ENCODE measurements at regions not wholly inside any gene's neighbourhood (a gene's known extent, or its start where the extent isn't known, plus 50 kb on each side); places are given as distances from the start of the nearest gene placed in this dataset.

DNA sequence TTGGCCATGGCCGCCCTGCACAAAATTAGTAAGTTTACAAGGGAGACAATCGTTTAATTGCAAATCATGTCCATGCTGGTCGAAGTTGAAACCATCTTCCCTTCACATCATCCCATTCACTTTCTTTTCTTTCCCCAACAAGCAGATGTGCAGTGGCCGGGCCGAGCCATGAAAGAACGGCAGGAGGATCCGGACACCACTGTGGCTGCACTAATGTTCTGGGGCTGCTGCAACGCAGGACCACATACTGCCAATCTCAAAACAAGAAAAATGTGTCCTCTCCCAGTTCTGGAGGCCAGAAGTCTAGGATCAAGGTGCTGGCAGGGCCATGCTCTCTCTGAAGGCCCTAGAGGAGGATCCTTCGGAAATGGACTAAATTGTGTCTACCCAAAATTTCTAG, 227.4 kb upstream of the MYT1L start:
- DNase-seq = no peak

DNA sequence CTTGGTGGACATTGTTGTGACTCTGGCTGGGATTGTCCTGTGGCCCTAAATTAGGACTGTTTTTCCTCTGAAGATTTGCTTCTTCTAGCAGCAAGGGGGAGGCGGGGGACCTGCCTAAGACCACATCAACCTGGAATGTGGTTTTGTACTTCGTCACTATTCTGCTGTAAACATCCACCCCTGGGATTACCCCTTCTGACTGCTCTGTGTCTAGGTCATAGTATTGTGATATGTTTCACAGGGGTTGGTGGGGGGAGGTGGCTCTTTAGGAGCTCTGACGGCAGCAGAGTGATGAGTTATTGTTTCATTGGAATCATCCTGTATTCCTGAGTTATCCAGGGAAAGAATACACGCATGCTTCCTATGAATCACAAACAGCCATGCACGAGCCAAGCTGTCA, 226.4 kb upstream of the MYT1L start:
- DNase-seq = no peak

- DNase-seq = no peak
Observed at GRCh38 chr2:2550856-2551255, 219.8 kb upstream of the MYT1L start.

- DNase-seq = no peak
Observed at GRCh38 chr2:2547911-2548310, 216.8 kb upstream of the MYT1L start.

- DNase-seq = no peak
Observed at GRCh38 chr2:2547451-2547850, 216.4 kb upstream of the MYT1L start.

GRCh38 chr2:2546046-2546445, 215.0 kb upstream of the MYT1L start:
- DNase-seq = no peak

DNA sequence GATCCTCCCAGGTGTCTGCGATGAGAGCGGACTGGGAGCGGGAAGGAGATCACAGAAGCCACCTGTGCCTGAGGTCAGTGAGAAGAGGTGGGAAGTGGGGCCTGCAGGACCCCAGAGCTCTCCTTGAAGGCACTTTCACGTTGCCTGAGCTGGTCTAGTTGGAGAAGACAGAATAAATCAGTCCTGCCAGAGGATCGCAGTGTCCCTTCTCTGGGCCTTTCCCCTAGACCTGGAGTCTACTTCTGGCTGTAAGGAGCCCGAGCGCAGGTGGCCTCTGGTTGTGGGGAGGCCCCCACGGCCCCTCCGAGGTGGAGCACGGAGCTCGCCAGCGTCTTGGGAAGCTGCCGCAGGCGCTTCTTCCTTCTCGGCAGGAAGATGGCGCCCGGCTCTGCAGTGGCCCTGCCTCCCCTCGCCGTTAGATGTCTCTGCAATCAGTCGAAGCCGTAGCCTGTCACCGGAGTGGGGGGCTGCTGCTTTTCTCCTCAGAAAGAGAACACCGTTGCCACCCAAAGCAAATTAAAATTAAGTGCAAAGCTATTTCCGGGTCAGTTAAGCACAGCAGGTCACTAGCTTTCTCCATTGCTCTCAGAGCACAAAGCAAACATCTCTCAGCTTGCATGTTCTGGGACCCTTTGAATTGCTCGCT, 212.0 kb upstream of the MYT1L start:
- peak; percentile 51 for DNase-seq

DNA sequence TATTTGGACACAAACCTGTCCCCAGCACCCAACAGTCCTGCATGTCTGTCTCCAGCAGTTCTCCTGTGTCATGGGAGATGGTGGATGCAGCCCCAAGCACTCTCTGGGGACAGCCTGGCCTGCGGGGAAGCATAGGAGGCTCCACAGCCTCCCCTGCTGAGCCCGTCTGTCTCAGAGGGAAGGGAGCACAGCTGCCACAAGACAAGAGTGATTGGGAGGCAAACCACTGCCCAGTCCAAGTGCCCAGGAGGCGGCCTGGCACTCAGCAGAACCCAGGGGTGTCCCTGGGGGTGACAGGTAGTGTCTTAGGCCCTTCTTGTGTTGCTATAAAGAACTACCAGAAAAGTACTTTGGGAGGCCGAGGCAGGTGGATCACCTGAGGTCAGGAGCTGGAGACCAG, 211.2 kb upstream of the MYT1L start:
- DNase-seq = no peak

- DNase-seq = no peak
Observed at GRCh38 chr2:2540406-2540805, 209.3 kb upstream of the MYT1L start.

GRCh38 chr2:2536416-2537056, 205.5 kb upstream of the MYT1L start:
- DNase-seq = no peak

DNA sequence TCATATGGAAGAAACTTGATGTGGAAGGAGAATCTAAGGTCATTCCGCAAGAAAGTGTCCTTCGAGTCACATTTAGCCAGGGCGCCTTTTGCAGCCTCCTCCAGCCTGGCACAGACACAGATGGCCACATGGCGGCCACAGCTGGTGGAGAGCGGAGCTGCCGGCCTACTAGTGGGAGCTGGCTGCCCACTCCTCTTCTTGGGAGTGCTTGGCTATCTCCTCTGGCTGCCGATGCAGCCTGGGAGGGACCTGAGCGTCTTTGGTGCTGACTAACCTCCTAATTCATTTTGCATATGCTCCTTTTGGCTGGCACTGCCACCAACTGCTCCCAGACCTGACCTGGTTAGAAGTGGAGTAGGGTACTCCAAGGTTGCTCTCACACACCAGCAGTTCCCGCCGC, 199.3 kb upstream of the MYT1L start:
- DNase-seq = no peak

DNA sequence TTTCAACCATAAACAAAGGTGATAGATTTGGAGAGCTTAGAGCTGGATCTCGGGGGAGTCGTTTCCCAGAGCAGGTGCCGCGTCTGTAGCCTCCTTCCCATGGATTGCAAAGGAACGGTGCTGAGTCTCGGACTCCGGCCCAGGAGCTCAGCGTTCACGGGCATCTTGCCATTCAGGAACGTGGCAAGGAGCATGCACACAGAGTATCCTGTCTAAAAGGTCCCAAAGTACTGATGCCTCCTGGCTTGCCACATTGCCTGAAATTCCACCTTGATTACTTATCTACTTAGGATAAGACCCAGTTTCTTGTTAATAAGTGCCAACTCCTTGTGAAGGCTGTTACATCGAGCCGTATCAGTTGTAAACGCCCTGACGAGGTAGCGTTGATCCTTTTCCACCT, 197.8 kb upstream of the MYT1L start:
- DNase-seq = no peak

DNA sequence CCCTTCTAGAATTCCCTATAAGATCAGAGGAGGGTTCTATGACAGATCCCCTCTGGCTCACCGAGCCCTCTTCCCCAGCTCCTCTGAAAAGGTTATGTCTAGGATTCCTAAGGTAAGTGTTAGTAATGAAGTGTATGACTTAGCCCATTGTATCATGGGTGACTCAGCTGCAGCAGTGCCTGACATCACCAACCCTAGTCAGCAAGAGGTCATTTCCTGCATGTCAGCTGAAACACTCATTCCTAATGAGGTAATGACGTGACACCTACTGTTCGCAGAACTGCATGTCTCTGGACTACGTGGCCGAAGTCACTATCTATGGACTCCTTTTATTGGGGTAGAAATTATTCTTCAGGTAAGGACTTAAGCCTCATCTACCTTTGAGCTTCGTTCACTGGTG, 196.1 kb upstream of the MYT1L start:
- no peak for DNase-seq

DNA sequence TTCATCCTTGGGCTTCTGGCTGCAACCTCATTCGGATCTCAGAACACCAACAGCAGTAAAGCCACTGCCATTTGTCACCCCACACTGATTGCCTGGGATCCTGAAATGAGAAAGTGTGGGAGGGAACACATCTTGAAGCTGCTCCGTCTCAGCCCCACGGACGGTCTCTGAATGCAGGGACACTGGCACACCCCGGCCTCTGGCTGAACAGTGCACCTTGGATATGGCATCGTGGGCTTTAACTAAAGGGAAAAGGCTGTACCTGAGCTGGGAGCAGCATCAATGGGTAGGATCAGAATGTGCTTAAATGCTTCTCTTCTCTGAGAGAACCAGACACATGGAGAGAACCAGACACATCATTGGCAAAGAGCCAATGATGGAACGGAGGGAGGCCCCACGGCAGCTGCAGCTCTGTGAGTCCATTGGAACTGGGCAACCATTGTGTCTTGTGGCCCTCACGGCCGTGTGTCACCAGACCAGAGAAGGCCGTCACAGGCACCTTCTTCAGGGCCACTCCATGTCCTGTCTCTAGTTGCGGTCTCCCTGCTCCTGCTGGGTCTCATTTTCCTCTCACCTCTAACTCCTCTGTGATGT, 193.4 kb upstream of the MYT1L start:
- no peak for DNase-seq

DNA sequence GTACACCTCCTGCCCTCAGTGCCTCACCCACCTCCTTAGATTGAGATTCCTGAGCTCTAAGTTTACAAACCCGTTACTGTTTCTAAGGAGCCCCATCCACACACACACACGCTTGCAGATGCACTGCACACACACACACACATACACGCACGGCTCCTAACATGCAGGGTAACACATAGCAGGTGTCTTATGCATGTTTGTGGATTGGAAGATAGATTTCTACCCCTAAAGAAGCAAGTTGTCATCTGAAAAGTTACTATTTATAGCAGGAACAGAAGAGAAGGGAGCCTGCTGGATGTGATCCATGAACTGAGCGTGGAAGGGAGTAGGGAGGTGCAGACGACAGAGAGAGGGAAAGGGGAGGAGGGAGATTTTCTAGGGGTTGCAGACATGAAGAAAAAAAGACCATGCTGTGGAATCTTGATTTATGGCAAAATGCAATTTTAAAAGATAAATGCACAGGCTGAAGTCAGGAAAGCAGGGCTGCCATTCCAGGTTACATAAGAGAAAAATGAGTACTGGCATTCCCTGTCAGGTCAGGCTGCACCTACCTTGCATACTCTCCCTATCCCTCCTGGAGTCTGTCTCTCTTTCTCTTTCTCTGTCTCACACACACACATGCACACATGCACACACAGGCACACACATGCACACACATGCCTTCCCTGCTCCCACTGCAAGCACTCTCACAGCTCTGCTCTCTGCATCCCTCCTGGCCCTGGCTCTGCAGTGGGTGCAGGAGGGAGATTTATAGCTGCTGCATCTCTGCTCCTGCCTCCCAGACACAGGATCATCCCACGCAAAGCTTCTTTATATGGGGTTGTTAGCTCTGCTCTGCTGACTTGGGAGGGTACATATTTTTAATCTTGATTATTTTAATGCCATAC, 192.6 kb upstream of the MYT1L start:
- no peak for DNase-seq

DNA sequence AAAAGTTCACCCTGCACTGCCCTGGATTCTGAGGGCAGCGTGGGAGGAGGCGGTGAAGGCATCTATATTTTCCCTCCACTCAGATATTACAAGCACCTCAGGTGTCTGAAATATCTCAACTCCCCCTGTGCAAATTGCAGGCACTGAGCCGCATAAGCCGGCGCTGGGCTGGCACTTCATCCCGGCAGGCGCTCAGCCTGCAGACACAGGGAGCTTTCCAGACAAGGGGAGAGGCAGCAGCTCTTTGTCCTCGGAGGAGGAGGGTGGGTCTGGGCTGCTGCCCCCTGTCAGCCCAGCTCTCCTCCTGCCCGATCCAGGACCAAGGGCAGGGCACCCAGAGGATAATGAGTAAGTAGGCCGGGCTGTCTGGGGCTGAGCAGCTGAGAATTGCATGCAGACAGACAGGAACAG, 189.3 kb upstream of the MYT1L start:
- no peak for DNase-seq

DNA sequence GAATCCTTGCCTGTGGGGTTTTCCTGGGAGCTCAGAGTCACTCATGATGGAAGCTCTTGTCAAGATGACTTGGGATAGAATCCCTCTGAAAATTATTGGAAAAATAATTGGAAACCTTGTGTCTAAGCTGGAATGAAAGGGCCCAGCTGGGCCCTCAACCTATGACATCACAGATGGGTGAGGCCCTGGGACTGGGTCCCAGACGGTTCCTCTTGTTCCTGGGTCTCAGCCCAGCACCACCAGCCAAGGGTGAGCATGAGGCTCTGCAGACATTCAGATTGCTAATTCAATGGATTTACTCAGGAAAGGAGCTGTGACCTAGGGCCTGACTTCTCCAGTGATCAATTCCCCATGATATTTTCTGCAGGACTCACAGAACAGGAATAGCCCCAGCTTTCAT, 188.3 kb upstream of the MYT1L start:
- DNase-seq = no peak

- DNase-seq = no peak
Observed at GRCh38 chr2:2517399-2517798, 186.3 kb upstream of the MYT1L start.

DNA sequence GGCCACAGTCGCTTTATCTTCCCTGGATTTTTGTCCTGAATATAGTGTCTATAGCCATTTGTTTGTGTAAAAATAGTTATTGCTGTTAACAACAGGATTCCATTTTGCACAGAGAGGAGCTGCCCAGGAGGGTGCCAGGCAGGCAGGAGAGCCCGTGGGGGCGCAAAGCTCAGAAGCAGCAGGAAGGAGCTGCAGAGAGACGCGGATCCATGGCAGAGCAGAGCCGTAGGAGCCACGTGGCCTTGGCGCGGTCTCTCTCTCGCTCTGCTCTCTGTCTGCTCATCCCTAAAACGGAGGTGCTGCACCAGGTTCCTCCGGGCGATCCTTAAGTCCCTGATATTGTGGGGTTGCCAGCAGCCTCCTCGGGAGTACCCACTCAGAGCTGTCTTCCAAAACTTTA, 185.3 kb upstream of the MYT1L start:
- DNase-seq = no peak

GRCh38 chr2:2512931-2513330, 181.9 kb upstream of the MYT1L start:
- no peak for DNase-seq

- no peak for DNase-seq
Observed at GRCh38 chr2:2507417-2507997, 176.4 kb upstream of the MYT1L start.

- DNase-seq = no peak
Observed at GRCh38 chr2:2506536-2506935, 175.5 kb upstream of the MYT1L start.

- no peak for DNase-seq
Observed at GRCh38 chr2:2505604-2506003, 174.5 kb upstream of the MYT1L start.

Measured in NCI-H1092 (cell line).